ENCODE measurements at regions not wholly inside any gene's neighbourhood (a gene's known extent, or its start where the extent isn't known, plus 50 kb on each side); places are given as distances from the start of the nearest gene placed in this dataset.

- DNase-seq (ENCODE audit: low spot score), result no peak
- intact Hi-C loops (cut with micrococcal nuclease; ENCODE audit: unreplicated experiment), result no loop called here
- H3K27ac ChIP-seq (ENCODE audit: low read depth, low read length, poor library complexity, severe bottlenecking), result no peak overlapping the region
- no peaks in the 10 kb centered on the region for H3K4me1 ChIP-seq (ENCODE audit: insufficient read depth, low read length, poor library complexity, severe bottlenecking)
- H3K27me3 ChIP-seq (replicated peaks; ENCODE audit: insufficient read depth, low read depth, low read length, poor library complexity), result no peaks in the 10 kb centered on the region
- CTCF ChIA-PET, result no interaction called here
- no peaks in the 10 kb centered on the region for H3K9me3 ChIP-seq (ENCODE audit: low read depth, low read length, poor library complexity, severe bottlenecking)
- no peaks in the 10 kb centered on the region for H3K36me3 ChIP-seq (ENCODE audit: insufficient read depth, low read length, poor library complexity, severe bottlenecking)
- H3K4me3 ChIP-seq (ENCODE audit: low read depth, low read length, poor library complexity, severe bottlenecking), result no peak overlapping the region
- no TSS peak for BruUV-seq (replicated peaks)
- TF ChIP-seq EZH2 (IDR thresholded peaks at IDR 0.05; ENCODE audit: borderline replicate concordance, low read depth, low read length, poor library complexity, severe bottlenecking), result no peak
- TF ChIP-seq CTCF (conservative IDR thresholded peaks at IDR 0.05; ENCODE audit: low read depth, low read length), result no peak
- POLR2A ChIA-PET (ENCODE audit: low non-redundant PET), result no interaction called here
Measured at GRCh38 chr4:56169061-56169460, 218.2 kb downstream of the AASDH start.

- no TSS peak for BruUV-seq (replicated peaks)
- Histone ChIP-seq H3K36me3 (ENCODE audit: insufficient read depth, low read length, poor library complexity, severe bottlenecking) (no peaks in the 10 kb centered on the region), H3K9me3 (ENCODE audit: low read depth, low read length, poor library complexity, severe bottlenecking) (no peaks in the 10 kb centered on the region), H3K4me3 (ENCODE audit: low read depth, low read length, poor library complexity, severe bottlenecking) (no peak overlapping the region), H3K4me1 (ENCODE audit: insufficient read depth, low read length, poor library complexity, severe bottlenecking) (no peaks in the 10 kb centered on the region), H3K27me3 (replicated peaks; ENCODE audit: insufficient read depth, low read depth, low read length, poor library complexity) (no peaks in the 10 kb centered on the region), H3K27ac (ENCODE audit: low read depth, low read length, poor library complexity, severe bottlenecking) (no peak overlapping the region)
- intact Hi-C loops (cut with micrococcal nuclease; ENCODE audit: unreplicated experiment), result no loop called here
- POLR2A ChIA-PET (ENCODE audit: low non-redundant PET), result no interaction called here
- DNase-seq (ENCODE audit: low spot score), result no peak
- CTCF ChIA-PET, result no interaction called here
- no peak for TF ChIP-seq EZH2 (IDR thresholded peaks at IDR 0.05; ENCODE audit: borderline replicate concordance, low read depth, low read length, poor library complexity, severe bottlenecking)
- no peak for TF ChIP-seq CTCF (conservative IDR thresholded peaks at IDR 0.05; ENCODE audit: low read depth, low read length)
Measured at GRCh38 chr4:56164907-56165306, 216.2 kb downstream of the CEP135 start.

- ChIA-PET CTCF (no interaction called here), POLR2A (ENCODE audit: low non-redundant PET) (no interaction called here)
- intact Hi-C loops (cut with micrococcal nuclease; ENCODE audit: unreplicated experiment), result no loop called here
- DNase-seq (ENCODE audit: low spot score), result no peak
- BruUV-seq (replicated peaks), result no TSS peak
- Histone ChIP-seq H3K36me3 (ENCODE audit: insufficient read depth, low read length, poor library complexity, severe bottlenecking) (no peaks in the 10 kb centered on the region), H3K27me3 (replicated peaks; ENCODE audit: insufficient read depth, low read depth, low read length, poor library complexity) (no peaks in the 10 kb centered on the region), H3K27ac (ENCODE audit: low read depth, low read length, poor library complexity, severe bottlenecking) (no peak overlapping the region), H3K9me3 (ENCODE audit: low read depth, low read length, poor library complexity, severe bottlenecking) (no peaks in the 10 kb centered on the region), H3K4me1 (ENCODE audit: insufficient read depth, low read length, poor library complexity, severe bottlenecking) (no peaks in the 10 kb centered on the region), H3K4me3 (ENCODE audit: low read depth, low read length, poor library complexity, severe bottlenecking) (no peak overlapping the region)
- no peak for TF ChIP-seq EZH2 (IDR thresholded peaks at IDR 0.05; ENCODE audit: borderline replicate concordance, low read depth, low read length, poor library complexity, severe bottlenecking)
- no peak for TF ChIP-seq CTCF (conservative IDR thresholded peaks at IDR 0.05; ENCODE audit: low read depth, low read length)
Measured at GRCh38 chr4:56160636-56161035, 211.9 kb downstream of the CEP135 start.
